Hepatocyte (in vitro differentiated cells): ENCODE measurements at regions not wholly inside any gene's neighbourhood (a gene's known extent, or its start where the extent isn't known, plus 50 kb on each side); places are given as distances from the start of the nearest gene placed in this dataset.

Source experiments
- EZH2 ChIP-seq: fragments of 200-600 bp; sonication (generic); IDR thresholded peaks from 2 replicates; pipeline ENCODE4 v1.6.1; 2016; ENCODE audit warnings: antibody characterized with exemption, mild to moderate bottlenecking, borderline replicate concordance
- EZH2phosphoT487 ChIP-seq: fragments of 200-600 bp; sonication (generic); IDR thresholded peaks from one replicate; pipeline ENCODE4 v1.6.1; 2018; ENCODE audit warnings: antibody characterized with exemption, mild to moderate bottlenecking, low read depth, moderate library complexity; ENCODE audit not compliant: unreplicated experiment, severe bottlenecking
- TF ChIP-seq, protein P1 (sequence below): fragments of 200-600 bp; sonication (generic); IDR thresholded peaks from 2 replicates; pipeline ENCODE4 v1.5.1; 2016; ENCODE audit warnings: antibody characterized with exemption, mild to moderate bottlenecking; ENCODE audit not compliant: poor library complexity

DNA sequence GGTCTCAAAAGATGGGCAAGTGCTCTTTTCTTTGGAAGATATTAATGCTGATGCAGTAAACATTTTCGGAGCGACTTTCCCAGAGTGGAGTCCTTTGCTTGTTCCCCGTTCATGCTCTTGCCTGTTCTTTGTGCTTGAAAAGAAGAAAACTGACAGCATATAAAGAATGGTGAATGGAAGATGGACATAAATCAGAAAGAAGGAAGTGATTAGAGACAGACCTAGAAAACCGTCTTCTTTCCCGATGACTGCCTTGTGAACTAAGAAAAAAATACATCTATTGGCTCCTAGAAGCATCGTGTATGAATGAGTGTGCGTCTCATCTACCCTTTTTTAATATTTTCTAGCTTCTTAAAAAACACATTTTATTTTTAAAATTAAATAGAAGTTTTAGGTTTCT, 740.1 kb upstream of the FANCL start:
- TF ChIP-seq, protein P1, sequence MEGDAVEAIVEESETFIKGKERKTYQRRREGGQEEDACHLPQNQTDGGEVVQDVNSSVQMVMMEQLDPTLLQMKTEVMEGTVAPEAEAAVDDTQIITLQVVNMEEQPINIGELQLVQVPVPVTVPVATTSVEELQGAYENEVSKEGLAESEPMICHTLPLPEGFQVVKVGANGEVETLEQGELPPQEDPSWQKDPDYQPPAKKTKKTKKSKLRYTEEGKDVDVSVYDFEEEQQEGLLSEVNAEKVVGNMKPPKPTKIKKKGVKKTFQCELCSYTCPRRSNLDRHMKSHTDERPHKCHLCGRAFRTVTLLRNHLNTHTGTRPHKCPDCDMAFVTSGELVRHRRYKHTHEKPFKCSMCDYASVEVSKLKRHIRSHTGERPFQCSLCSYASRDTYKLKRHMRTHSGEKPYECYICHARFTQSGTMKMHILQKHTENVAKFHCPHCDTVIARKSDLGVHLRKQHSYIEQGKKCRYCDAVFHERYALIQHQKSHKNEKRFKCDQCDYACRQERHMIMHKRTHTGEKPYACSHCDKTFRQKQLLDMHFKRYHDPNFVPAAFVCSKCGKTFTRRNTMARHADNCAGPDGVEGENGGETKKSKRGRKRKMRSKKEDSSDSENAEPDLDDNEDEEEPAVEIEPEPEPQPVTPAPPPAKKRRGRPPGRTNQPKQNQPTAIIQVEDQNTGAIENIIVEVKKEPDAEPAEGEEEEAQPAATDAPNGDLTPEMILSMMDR = no peak
- TF ChIP-seq EZH2 = no peak
- TF ChIP-seq EZH2phosphoT487 = no peak
